ENCODE measurements at regions not wholly inside any gene's neighbourhood (a gene's known extent, or its start where the extent isn't known, plus 50 kb on each side); places are given as distances from the start of the nearest gene placed in this dataset.

GRCh38 chr4:55017406-55017805 is 108.0 kb downstream of the KDR start:
- TF ChIP-seq CTCF (IDR thresholded peaks at IDR 0.05) (no peak), POLR2AphosphoS5 (IDR thresholded peaks at IDR 0.05) (no peak)

Data from transverse colon (tissue), 4 donors.